BE2C (cell line): ENCODE measurements at regions not wholly inside any gene's neighbourhood (a gene's known extent, or its start where the extent isn't known, plus 50 kb on each side); places are given as distances from the start of the nearest gene placed in this dataset.

Experiments
- DNase-seq: peaks from one replicate; pipeline ENCODE4 v3.0.0-alpha.2; 2020
- H3K27me3 ChIP-seq: fragments of 250-450 bp; sonication (Bioruptor Pico); 2 replicates; pipeline ENCODE4 v1.5.1; 2020; ENCODE audit warnings: mild to moderate bottlenecking
- H3K36me3 ChIP-seq: fragments of 250-450 bp; sonication (Bioruptor Pico); 2 replicates; pipeline ENCODE4 v1.5.1; 2020; ENCODE audit warnings: mild to moderate bottlenecking
- H3K4me1 ChIP-seq: fragments of 250-450 bp; sonication (Bioruptor Pico); 2 replicates; pipeline ENCODE4 v1.5.1; 2020
- H3K4me3 ChIP-seq: 2 replicates; pipeline ENCODE4 v1.5.1; 2011; ENCODE audit warnings: low read depth, low read length
- H3K9me3 ChIP-seq: fragments of 250-450 bp; sonication (Bioruptor Pico); 2 replicates; pipeline ENCODE4 v1.5.1; 2020
- CTCF ChIP-seq: IDR thresholded peaks from 2 replicates; pipeline ENCODE4 v1.5.1; 2012; ENCODE audit warnings: mild to moderate bottlenecking, low read depth, low read length

- Histone ChIP-seq H3K4me3 (no peak overlapping the region), H3K4me1 (peaks cover 14% of the 10 kb centered on the region), H3K27me3 (no peaks in the 10 kb centered on the region), H3K9me3 (no peaks in the 10 kb centered on the region), H3K36me3 (no peaks in the 10 kb centered on the region)
- DNase-seq: no peak
- TF ChIP-seq CTCF: no peak
These were observed 593.3 kb upstream of the ARRDC3 start for GRCh38 chr5:91976451-91976850.

- Histone ChIP-seq H3K9me3 (no peaks in the 10 kb centered on the region), H3K4me1 (peaks cover 3% of the 10 kb centered on the region), H3K36me3 (no peaks in the 10 kb centered on the region), H3K27me3 (no peaks in the 10 kb centered on the region), H3K4me3 (no peak overlapping the region)
- no peak for DNase-seq
- no peak for TF ChIP-seq CTCF
These were observed 580.0 kb upstream of the ARRDC3 start for GRCh38 chr5:91963166-91963565.

GRCh38 chr5:91957666-91958065, 574.5 kb upstream of the ARRDC3 start:
- no peak for DNase-seq
- Histone ChIP-seq H3K4me1 (peaks cover 15% of the 10 kb centered on the region), H3K36me3 (no peaks in the 10 kb centered on the region), H3K27me3 (no peaks in the 10 kb centered on the region), H3K9me3 (no peaks in the 10 kb centered on the region), H3K4me3 (no peak overlapping the region)
- TF ChIP-seq CTCF: no peak

- Histone ChIP-seq H3K4me1 (peaks cover 15% of the 10 kb centered on the region), H3K27me3 (no peaks in the 10 kb centered on the region), H3K4me3 (no peak overlapping the region), H3K9me3 (no peaks in the 10 kb centered on the region), H3K36me3 (no peaks in the 10 kb centered on the region)
- DNase-seq: no peak
- TF ChIP-seq CTCF: peak; percentile 25; the same call in 1 of the 2 replicates
These were observed 573.6 kb upstream of the ARRDC3 start for GRCh38 chr5:91956738-91957137.

GRCh38 chr5:91955610-91956009, 572.5 kb upstream of the ARRDC3 start:
- H3K4me3 ChIP-seq: no peak overlapping the region
- peaks cover 15% of the 10 kb centered on the region for H3K4me1 ChIP-seq
- DNase-seq: peak; percentile 71
- no peaks in the 10 kb centered on the region for H3K27me3 ChIP-seq
- no peak for TF ChIP-seq CTCF
- H3K36me3 ChIP-seq: no peaks in the 10 kb centered on the region
- no peaks in the 10 kb centered on the region for H3K9me3 ChIP-seq

GRCh38 chr5:91954136-91954535, 571.0 kb upstream of the ARRDC3 start:
- DNase-seq: no peak
- Histone ChIP-seq H3K9me3 (no peaks in the 10 kb centered on the region), H3K4me3 (no peak overlapping the region), H3K36me3 (no peaks in the 10 kb centered on the region), H3K27me3 (no peaks in the 10 kb centered on the region), H3K4me1 (peaks cover 15% of the 10 kb centered on the region)
- TF ChIP-seq CTCF: no peak
